GM12872 (cell line): ENCODE measurements at regions not wholly inside any gene's neighbourhood (a gene's known extent, or its start where the extent isn't known, plus 50 kb on each side); places are given as distances from the start of the nearest gene placed in this dataset.

Experiments used
- CTCF ChIP-seq: IDR thresholded peaks from 3 replicates; pipeline ENCODE4 v1.5.1; 2011; ENCODE audit warnings: low read depth, mild to moderate bottlenecking, low read length, moderate library complexity; ENCODE audit not compliant: insufficient read depth

- TF ChIP-seq CTCF: no peak
Measured at GRCh38 chr4:151888367-151888866, 127.6 kb upstream of the GATB start.

GRCh38 chr4:151887816-151888180 is 127.0 kb upstream of the GATB start:
- no peak for TF ChIP-seq CTCF

- no peak for TF ChIP-seq CTCF
Measured at GRCh38 chr4:151887031-151887815, 126.4 kb upstream of the GATB start.

GRCh38 chr4:151885123-151885522 is 124.3 kb upstream of the GATB start:
- no peak for TF ChIP-seq CTCF

GRCh38 chr4:151883747-151884146 is 122.9 kb upstream of the GATB start:
- no peak for TF ChIP-seq CTCF

GRCh38 chr4:151882072-151882803 is 121.4 kb upstream of the GATB start:
- TF ChIP-seq CTCF: no peak

- no peak for TF ChIP-seq CTCF
Measured at GRCh38 chr4:151879705-151880445, 119.1 kb upstream of the GATB start.
